Kidney epithelial cell (primary cell): ENCODE measurements at regions not wholly inside any gene's neighbourhood (a gene's known extent, or its start where the extent isn't known, plus 50 kb on each side); places are given as distances from the start of the nearest gene placed in this dataset.

Source experiments
- DNase-seq: peaks from one replicate; pipeline ENCODE4 v3.0.0-alpha.2; 2010; ENCODE audit warnings: low read depth
- H3K27me3 ChIP-seq: 2 replicates; pipeline ENCODE4 v1.6.0; 2011; ENCODE audit warnings: low read length; ENCODE audit not compliant: control insufficient read depth, insufficient read depth
- H3K36me3 ChIP-seq: 2 replicates; pipeline ENCODE4 v1.5.1; 2011; ENCODE audit warnings: low read length; ENCODE audit not compliant: control insufficient read depth, insufficient read depth
- H3K4me3 ChIP-seq: 2 replicates; pipeline ENCODE4 v1.5.1; 2011; ENCODE audit warnings: low read depth, mild to moderate bottlenecking, control low read depth, low read length
- CTCF ChIP-seq: IDR thresholded peaks from 2 replicates; pipeline ENCODE4 v1.5.1; 2011; ENCODE audit warnings: mild to moderate bottlenecking, moderate library complexity, low read length, control low read depth, inconsistent platforms; ENCODE audit not compliant: insufficient read depth, poor library complexity, severe bottlenecking

DNA sequence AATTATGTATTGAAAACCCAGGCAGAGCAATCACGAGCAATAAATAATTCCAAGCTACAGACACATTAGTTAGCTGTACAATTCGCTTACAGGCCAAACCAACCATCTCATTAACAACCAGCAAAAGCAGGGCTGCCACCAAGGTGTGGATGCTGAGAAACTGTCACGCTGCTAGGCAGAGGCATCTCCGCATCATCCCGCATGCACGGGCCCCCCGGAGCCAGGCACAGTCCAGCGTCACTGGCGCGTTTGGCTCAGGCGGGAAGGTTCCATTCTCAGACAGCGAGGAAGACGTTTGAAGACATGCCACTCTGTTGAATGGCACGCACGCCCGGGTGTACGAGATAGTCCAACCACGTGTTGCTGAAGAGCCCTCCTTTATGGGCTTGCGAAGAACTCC, 184.0 kb downstream of the OLFM1 start:
- Histone ChIP-seq H3K4me3 (no peak overlapping the region), H3K36me3 (no peaks in the 10 kb centered on the region), H3K27me3 (no peaks in the 10 kb centered on the region)
- no peak for TF ChIP-seq CTCF
- DNase-seq, result no peak

DNA sequence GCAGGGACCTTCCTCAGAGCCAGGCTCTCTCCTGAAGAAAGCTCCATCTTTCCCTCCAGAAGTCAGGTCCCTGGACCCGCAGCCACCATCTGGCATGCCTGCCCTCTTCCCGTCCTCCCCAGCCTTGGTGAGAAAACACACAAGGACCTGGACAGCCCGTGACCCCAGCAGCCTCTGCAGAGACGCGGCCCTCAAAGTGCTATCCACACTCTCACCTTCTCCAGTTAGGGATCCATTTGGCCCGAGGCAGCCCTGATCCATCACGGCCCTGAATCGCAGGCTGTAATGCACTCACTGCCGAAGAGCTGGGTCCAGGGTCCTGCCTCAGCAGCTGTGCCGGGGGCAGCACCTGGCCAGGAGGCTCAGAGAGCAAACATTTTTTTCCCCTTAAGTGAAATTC, 185.1 kb downstream of the OLFM1 start:
- no peak for DNase-seq
- no peak for TF ChIP-seq CTCF
- no peaks in the 10 kb centered on the region for H3K36me3 ChIP-seq
- no peak overlapping the region for H3K4me3 ChIP-seq
- H3K27me3 ChIP-seq, result no peaks in the 10 kb centered on the region

DNA sequence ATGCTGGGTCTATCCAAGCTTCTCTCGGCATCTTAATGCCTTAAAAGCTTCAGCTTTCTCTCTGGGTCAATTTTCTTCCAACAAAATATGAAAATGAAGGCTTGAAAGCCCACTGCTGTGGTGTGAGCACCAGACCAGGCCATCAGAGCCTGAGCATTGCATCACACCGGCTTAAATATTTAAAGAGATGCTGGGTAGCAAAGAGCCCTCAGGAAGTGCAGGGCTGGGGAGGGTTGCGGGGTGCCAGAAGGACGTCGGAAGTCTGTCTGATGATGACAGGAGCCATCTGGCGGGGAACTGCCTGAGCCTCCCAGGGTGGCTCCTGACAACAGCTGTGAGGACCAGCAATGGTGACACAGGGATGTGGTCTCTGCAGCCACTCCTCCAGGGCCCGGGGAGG, 185.5 kb downstream of the OLFM1 start:
- DNase-seq, result no peak
- Histone ChIP-seq H3K27me3 (no peaks in the 10 kb centered on the region), H3K4me3 (no peak overlapping the region), H3K36me3 (no peaks in the 10 kb centered on the region)
- TF ChIP-seq CTCF, result no peak

DNA sequence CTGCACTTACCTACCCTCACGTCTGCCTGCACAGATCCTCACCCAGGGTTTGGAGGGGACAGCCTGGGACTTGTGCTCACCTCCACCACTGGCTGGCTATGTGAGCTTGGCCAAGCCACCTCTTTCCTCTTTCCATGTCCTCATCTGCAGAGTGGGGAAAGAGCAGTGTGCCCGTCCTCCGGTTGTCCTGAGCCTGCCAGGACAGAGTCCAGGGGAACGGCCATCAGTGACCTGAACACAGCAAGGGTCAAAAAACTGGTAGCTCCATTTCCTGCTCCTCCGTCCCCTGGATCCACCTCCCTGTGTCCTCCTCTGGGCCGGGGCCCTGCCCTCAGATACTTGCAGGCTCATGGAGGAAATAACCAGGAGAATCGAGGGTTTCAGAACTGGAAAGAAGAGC, 187.7 kb downstream of the OLFM1 start:
- Histone ChIP-seq H3K36me3 (no peaks in the 10 kb centered on the region), H3K27me3 (no peaks in the 10 kb centered on the region), H3K4me3 (no peak overlapping the region)
- no peak for DNase-seq
- TF ChIP-seq CTCF, result no peak

DNA sequence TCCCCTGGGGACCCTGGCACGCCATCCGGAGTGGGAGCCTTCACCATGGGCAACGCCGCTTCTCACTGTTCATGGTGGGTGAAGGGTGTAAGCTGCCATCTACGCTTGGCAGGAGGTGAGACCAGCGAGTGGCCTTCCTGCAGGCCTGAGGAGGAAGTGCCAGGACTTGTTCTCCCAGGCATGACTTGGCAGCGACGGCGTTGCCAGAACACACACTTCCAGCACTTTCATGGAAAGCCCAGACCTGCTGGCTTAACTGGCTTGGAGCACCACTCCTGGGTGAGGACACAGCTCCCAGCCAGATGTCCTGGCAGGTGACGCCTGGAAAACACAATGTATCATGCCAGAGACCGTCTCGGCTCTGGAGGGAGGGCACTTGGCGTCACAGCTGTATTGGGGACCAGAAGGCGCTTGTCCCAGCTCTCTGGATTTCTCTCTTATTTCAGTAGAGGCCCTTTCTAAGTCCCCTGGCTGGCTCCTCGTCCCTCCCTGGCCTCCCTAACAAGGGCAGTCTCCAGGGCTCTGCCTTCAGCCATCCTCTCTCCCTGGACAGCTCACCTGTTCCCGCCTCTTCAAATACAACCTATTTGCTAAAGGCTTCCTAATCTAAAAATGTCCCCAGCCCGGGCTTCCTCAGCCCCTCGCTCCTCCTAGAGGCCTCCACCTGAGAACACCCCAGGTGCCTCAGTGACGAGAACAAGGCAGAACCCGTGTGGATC, 188.3 kb downstream of the OLFM1 start:
- DNase-seq, result no peak
- TF ChIP-seq CTCF, result no peak
- H3K36me3 ChIP-seq, result no peaks in the 10 kb centered on the region

More for the DNA sequence above, 188.3 kb downstream of the OLFM1 start:
- Histone ChIP-seq H3K27me3 (no peaks in the 10 kb centered on the region), H3K4me3 (no peak overlapping the region)
